ENCODE measurements at regions not wholly inside any gene's neighbourhood (a gene's known extent, or its start where the extent isn't known, plus 50 kb on each side); places are given as distances from the start of the nearest gene placed in this dataset.

DNA sequence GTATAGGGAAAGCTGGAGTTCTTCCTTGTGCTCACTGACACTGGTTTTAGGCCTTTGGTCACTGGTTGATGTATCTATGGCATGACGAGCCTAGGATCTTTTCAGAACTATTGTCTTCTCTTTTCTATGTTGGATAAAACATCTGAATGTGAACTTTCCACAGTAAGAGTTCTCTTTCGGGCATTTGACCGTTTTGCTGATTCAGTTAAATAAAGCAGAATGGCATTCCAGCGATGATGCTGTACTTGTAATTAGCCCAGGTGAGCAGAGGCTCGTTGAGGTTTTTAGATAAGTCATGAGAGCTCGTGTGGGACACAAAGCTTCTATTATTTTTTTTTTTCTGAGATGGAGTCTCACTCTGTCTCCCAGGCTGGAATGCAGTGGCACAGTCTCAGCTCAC lies 160.2 kb upstream of the DPP6 start:
- no peak for ATAC-seq (ENCODE audit: insufficient read depth, low FRiP score)
- TF ChIP-seq, protein P1, sequence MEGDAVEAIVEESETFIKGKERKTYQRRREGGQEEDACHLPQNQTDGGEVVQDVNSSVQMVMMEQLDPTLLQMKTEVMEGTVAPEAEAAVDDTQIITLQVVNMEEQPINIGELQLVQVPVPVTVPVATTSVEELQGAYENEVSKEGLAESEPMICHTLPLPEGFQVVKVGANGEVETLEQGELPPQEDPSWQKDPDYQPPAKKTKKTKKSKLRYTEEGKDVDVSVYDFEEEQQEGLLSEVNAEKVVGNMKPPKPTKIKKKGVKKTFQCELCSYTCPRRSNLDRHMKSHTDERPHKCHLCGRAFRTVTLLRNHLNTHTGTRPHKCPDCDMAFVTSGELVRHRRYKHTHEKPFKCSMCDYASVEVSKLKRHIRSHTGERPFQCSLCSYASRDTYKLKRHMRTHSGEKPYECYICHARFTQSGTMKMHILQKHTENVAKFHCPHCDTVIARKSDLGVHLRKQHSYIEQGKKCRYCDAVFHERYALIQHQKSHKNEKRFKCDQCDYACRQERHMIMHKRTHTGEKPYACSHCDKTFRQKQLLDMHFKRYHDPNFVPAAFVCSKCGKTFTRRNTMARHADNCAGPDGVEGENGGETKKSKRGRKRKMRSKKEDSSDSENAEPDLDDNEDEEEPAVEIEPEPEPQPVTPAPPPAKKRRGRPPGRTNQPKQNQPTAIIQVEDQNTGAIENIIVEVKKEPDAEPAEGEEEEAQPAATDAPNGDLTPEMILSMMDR (IDR thresholded peaks at IDR 0.05; ENCODE audit: control extremely low read depth, extremely low read depth) = no peak
- H3K4me3 ChIP-seq = no peak overlapping the region
- H3K27ac ChIP-seq (ENCODE audit: low read depth in 1 of 2, low read length in 1 of 2) = no peak overlapping the region
- no peaks in the 10 kb centered on the region for H3K36me3 ChIP-seq (ENCODE audit: control insufficient read depth in 4 of 4, insufficient read depth in 4 of 4, low read length in 4 of 4)
- H3K9ac ChIP-seq (ENCODE audit: insufficient read depth in 1 of 2, low read length in 2 of 2) = no peak overlapping the region
- H3K9me3 ChIP-seq (ENCODE audit: control insufficient read depth in 4 of 4, insufficient read depth in 3 of 4, low read length in 3 of 4) = peaks cover 0 to 6% (median 0%) of the 10 kb centered on the region in 4 donors
- H3K27me3 ChIP-seq (ENCODE audit: control insufficient read depth in 3 of 3, insufficient read depth in 3 of 3, low read length in 2 of 3) = peaks cover 12 to 30% (median 17%) of the 10 kb centered on the region in 3 donors
- DNase-seq = no peak
- WGBS, 2 donors = 78 to 86% methylated on average over 6 of the region's 6 CpGs
- peaks cover 0 to 2% (median 0%) of the 10 kb centered on the region in 5 donors for H3K4me1 ChIP-seq (ENCODE audit: control insufficient read depth in 5 of 5, insufficient read depth in 5 of 5, low read length in 5 of 5)

GRCh38 chr7:153902862-153903261 lies 149.3 kb upstream of the DPP6 start:
- Histone ChIP-seq H3K27ac (ENCODE audit: low read depth in 1 of 2, low read length in 1 of 2) (no peak overlapping the region), H3K27me3 (ENCODE audit: control insufficient read depth in 3 of 3, insufficient read depth in 3 of 3, low read length in 2 of 3) (no peaks in the 10 kb centered on the region), H3K9ac (ENCODE audit: insufficient read depth in 1 of 2, low read length in 2 of 2) (no peak overlapping the region), H3K4me1 (ENCODE audit: control insufficient read depth in 5 of 5, insufficient read depth in 5 of 5, low read length in 5 of 5) (no peaks in the 10 kb centered on the region), H3K36me3 (ENCODE audit: control insufficient read depth in 4 of 4, insufficient read depth in 4 of 4, low read length in 4 of 4) (no peaks in the 10 kb centered on the region), H3K4me3 (no peak overlapping the region), H3K9me3 (ENCODE audit: control insufficient read depth in 4 of 4, insufficient read depth in 3 of 4, low read length in 3 of 4) (peaks cover 0 to 3% (median 0%) of the 10 kb centered on the region in 4 donors)
- TF ChIP-seq, protein P1 (IDR thresholded peaks at IDR 0.05; ENCODE audit: control extremely low read depth, extremely low read depth) = no peak
- 73 to 82% methylated on average over 3 of the region's 3 CpGs for WGBS, 2 donors
- ATAC-seq (ENCODE audit: insufficient read depth, low FRiP score) (no peak), DNase-seq (no peak)

GRCh38 chr7:153912211-153912610 lies 140.0 kb upstream of the DPP6 start:
- peak in 1 of 3 donors; percentile 13 for DNase-seq

More at GRCh38 chr7:153912211-153912610, 140.0 kb upstream of the DPP6 start:
- Histone ChIP-seq H3K27me3 (ENCODE audit: control insufficient read depth in 3 of 3, insufficient read depth in 3 of 3, low read length in 2 of 3) (no peaks in the 10 kb centered on the region), H3K27ac (ENCODE audit: low read depth in 1 of 2, low read length in 1 of 2) (no peak overlapping the region), H3K36me3 (ENCODE audit: control insufficient read depth in 4 of 4, insufficient read depth in 4 of 4, low read length in 4 of 4) (no peaks in the 10 kb centered on the region), H3K9me3 (ENCODE audit: control insufficient read depth in 4 of 4, insufficient read depth in 3 of 4, low read length in 3 of 4) (peaks cover 0 to 7% (median 0%) of the 10 kb centered on the region in 4 donors), H3K4me1 (ENCODE audit: control insufficient read depth in 5 of 5, insufficient read depth in 5 of 5, low read length in 5 of 5) (no peaks in the 10 kb centered on the region), H3K4me3 (no peak overlapping the region), H3K9ac (ENCODE audit: insufficient read depth in 1 of 2, low read length in 2 of 2) (no peak overlapping the region)
- TF ChIP-seq, protein P1 (IDR thresholded peaks at IDR 0.05; ENCODE audit: control extremely low read depth, extremely low read depth) = no peak
- 59 to 78% methylated on average over 4 of the region's 4 CpGs for WGBS, 2 donors
- no peak for ATAC-seq (ENCODE audit: insufficient read depth, low FRiP score)

Data from lung (tissue), 11 donors.